HG02885 (cell line): ENCODE measurements at regions not wholly inside any gene's neighbourhood (a gene's known extent, or its start where the extent isn't known, plus 50 kb on each side); places are given as distances from the start of the nearest gene placed in this dataset.

Source experiments
- ATAC-seq: cut with Tn5 transposase; IDR thresholded peaks from one replicate; pipeline ENCODE4 v1.9.1; 2021; ENCODE audit warnings: mild to moderate bottlenecking; ENCODE audit not compliant: unreplicated experiment, poor library complexity

DNA sequence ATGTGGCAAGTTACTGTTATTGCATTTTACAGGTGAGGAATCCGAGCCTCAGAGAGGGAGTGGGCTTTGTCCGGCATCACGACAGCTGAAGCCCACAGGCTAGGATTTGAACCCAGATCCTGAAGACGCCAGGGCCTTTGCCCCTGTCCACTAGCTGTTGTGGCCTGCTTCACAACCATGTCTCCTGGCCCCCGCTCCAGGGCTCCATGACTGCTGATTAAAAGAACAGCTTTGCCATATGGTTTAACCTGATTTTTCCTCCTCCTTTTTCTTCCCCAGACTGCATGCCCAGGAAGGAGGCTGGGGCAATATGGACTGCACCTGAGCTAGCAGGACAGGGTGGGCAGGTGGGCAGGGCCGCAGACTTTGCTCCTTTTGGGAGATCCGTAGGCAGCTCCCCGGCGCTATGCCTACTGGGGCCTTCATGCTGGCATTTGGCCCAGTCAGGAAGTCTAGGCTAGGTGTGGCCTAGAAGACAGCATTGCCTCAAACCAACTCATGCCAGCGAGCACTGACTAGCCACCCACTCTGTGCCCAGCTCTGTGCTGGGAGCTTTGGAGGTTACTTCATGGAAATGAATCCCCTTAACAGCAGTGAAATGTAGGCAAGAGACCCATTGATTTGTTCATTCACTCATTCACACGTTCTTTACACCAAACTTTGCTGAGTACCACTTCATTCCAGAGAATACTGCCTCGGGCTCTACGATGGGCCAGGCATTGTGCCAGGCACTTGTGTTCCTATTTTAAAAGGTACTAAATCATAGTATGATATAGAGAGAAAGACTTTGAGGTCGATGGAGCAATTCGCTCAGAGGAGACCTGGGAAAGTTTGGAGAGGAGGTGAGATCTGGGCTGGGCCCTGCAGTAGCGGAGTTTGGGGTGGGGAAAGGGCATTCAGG, 94.3 kb upstream of the CPEB4 start:
- ATAC-seq: no peak

DNA sequence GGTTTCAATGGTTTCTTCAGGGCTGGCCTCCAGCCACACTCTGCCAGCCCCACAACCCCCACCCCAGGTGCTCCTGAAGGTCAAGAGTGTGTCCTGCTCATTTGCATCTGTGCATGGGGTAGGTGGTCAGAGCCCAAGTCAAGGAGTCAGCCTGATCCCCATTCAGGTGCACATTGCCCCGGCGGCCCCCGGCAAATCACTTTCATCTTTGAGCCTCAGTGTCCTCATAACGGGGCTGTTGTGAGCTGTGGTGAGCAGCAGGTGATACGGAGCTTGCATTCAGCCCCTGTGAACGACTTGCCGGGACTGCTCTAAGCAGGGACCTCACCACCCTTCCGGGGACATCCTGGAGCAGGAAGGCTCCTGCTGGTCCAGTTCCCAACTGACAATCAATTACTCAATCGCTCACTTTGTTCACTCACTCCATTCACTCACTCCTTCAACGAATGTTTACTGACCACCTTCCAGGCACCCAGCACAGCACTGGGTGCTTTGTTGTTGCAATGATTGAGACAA, 93.2 kb upstream of the CPEB4 start:
- no peak for ATAC-seq

DNA sequence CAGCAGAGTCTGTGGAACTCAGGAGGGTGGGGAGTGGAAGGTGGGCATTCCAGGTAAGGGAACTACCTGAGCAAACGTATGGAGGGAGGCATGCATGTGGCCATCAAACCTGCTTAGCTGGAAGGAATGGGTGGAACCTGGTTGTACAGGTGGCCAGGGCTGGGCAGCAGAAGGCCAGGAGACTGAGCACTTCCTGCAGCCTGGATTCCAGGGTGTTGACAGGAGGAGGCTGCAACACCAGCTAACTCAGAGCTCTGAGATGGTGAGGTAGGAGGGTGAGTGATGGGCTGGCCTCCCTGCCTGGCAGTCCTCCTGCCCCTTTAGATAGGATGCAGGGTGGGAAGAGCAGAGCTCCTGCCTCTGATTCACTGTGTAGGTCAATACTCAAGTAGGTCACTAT, 92.5 kb upstream of the CPEB4 start:
- no peak for ATAC-seq

DNA sequence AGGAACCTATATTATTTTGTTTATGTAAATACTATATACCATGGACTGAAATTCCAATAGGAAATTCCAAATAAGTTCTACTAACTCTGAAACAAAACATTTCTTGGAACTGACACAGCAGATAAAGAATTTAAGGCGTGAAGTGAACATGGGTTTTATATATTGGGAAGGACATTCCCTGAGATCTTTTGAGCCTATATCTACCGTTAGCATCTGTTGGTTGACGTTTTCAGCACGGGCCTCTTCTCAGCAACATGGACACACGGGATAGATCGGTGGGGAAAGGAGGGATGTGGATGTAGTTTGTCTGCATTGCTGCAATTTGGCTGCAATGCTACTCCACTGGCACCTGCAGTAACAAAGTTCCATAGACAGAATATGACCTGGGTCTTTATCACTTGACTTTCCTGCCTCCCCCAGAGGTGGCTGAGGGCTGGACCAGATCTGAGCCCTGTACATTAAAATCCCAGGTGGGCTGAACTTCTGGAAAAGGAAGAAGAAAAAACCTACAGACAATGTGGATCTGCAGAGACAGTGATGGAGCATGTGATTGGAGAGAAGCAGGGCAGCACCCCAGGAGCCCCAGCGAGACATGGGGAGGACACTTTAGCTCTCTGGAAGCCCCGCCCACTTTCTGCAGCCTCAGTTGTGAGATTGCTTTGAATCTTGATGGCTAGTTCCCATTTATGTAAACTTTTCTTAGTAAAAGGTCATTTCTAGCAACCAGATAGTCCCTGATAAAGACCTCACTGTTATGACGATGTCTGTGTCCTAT, 91.2 kb upstream of the CPEB4 start:
- no peak for ATAC-seq

DNA sequence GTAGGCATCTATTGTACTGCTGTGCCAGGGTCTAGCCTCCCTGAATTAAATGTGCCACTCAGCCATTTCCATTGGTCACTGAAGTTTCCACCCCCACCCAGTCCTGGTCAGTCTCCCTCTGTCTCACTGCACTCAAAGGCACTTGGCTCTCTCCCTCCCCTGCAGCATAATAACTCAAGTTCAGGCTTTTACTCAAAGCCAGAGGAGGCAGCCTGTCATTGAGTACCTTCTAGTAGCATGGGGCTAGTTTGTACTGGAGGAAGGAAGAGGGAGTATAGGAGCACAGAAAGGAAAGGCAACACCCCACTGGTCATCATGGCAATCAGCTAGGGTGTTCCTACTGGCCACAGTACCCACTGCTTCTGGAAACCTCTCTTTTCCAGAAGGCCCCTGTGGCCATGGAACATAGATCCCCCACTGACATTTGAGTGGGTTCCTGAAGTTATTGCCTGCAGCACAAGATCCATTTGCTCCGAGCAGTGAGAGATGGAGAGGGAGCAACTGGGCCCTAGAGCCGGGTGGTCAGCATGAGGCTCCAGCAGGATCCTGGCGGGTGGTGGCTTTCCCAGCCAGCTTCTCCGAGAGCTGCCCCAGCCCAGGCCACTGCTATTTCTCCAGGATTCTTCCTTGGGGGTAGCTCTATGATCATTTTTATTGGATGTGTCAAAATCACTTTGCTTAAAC, 89.9 kb upstream of the CPEB4 start:
- no peak for ATAC-seq

DNA sequence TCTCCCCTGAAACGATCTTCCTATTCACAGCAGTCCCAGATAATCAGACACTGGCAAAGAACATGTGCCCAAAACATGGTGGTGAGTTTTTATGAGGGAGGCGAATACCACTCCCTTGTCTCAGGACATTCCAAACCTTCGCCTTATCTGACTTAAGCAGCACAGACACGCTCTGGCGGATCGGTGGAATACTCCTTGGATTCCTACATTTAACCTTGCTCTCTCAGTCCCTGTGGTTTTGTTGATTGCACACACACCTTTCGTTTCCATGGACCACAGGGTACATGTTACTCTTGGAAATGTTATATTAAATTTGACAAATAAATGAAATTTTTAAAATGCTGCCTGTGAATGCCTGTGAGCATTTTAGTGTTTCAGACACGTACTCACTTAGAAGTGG, 87.8 kb upstream of the CPEB4 start:
- ATAC-seq: no peak

DNA sequence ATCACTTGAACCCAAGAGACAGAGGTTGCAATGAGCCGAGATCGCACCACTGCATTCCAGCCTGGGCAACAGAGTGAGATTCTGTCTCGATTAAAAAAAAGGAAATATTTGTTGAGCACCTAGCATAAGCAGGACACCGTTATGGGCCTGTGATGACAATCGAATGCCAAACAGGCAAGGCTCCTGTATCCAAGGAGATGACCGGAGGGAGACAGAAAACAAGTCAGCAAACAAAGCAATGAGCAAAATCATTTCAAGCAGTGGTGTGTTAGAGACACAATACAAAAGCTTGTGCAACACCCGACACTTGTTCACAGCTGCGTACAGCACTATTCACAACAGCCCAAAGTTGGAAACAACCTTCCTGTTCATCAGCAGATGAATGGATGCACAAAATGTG, 87.1 kb upstream of the CPEB4 start:
- no peak for ATAC-seq

DNA sequence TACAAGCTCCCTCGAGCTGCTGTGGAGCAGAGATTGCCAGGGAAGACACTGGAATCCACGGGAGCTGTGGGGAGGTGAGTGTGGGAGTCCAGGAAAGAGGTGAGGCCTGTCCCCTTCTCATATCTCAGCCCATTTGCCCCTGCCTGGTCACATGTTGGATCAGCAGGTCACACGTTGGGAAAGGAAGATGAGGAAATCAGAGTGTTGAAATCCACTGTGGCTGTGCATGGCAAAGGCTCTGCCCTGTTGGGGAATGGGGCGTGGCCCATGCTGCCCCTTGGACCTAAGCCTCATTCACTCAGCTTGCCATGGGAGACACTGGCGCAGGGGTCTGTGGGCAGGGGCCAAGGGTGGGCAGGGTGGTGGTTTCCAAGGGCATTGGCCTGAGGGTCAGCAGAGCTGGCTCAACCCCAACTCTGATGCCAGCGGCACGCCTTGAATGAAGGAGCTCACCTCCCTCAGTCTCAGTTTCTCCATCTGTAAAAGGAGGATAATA, 85.4 kb upstream of the CPEB4 start:
- no peak for ATAC-seq

DNA sequence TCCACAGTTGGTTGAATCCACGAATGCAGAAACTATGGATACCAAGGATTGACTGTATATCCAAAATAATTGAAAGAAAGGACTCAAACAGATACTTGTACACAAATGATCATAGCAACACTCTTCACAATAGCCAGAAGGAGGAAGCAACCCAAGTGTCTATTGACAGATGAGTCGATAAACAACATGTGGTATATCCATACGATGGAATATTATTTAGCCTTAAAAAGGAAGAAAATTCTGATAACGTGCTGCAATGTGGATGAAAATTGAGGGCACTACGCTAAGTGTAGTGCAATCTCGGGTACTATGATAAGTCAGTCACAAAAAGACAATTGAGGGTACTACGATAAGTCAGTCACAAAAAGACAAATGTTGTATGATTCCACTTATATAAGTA, 83.6 kb upstream of the CPEB4 start:
- ATAC-seq: no peak

DNA sequence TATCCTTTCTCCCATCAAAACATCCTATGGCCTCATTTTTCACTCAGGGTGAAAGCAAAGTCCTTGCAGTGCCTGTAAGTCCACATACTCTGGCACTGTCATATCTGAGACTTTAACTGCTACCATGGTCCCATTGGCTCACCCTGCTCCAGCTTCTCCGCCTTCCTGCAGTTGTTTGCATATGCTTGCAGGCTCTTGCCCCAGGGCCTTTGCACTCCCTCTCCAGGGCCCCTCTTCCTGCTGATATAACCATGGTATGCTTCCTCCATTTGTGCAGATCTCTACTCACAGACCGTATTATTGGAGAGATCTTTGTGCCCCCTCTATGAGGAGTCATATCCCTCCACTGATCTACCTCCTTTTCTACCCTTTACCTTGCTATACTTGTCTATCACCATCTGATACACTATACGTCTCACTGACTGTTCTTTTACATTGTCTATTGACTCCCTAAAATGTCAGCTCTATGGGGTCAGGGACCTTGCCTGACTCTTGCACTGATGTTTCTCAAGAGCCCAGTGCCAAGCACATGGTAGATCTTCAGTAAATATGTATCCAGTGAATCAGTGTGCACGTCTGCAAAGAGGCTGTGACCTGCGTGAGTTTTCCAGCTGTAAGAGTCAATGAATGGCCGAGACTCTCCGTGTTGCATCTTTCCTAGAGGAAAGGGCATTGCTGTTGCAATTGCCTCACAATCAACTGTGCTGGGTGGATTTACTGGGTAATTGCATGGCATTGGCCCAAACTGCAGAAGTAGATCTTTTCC, 81.7 kb upstream of the CPEB4 start:
- no peak for ATAC-seq

DNA sequence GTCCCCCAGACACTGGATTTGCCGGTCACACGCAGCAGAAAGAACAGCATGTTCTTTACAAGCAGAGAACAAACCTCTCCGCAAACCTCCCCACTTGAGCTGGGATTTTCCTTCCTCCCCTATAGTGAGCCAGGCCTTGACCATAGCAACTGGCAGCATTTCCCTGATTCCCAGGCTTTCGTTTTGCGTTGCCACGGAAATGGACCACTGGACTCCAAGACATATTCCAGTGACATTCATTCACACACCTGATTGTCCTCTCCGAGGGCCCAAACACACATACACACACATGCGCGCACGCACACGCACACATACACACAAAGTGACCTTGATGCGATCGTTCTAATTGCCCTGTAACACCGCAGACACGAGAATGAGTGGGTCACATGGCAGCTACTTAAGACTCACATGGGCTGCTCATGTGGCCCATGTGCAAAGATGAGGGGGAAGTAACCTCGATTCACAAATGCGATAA, 80.9 kb upstream of the CPEB4 start:
- no peak for ATAC-seq

DNA sequence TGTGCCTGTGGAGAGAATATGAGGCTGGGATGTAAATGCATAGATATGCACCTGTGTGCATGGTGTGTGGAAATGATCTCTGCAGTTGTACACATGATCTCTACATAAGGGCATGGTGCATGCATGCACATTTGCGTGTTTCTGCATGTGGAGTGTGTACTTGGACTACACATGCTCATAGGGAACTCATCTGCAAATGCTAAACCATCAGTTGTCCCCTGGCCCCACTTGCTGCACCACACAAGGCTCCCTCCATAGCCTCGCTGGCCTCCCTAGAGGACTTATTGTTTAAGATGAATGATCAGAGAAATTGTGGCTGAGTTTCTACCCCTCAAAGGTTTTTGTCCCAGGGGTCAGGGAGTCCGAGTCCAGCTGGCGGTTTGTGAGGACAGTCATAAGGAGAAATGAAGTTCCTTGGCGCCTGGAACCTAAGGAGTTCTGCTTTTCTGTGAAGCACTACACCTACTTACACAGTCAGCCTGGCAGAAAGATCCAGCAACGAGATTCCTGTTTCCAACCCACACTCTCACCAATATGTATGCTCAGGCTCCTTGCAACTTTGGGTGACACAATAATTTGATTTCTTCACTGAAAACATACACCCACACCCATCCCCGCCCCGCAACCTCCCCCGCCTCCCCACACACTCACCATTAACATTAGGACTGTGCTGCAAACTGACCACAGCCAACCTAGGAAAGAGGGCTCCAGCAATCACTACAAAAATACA, 79.9 kb upstream of the CPEB4 start:
- no peak for ATAC-seq

DNA sequence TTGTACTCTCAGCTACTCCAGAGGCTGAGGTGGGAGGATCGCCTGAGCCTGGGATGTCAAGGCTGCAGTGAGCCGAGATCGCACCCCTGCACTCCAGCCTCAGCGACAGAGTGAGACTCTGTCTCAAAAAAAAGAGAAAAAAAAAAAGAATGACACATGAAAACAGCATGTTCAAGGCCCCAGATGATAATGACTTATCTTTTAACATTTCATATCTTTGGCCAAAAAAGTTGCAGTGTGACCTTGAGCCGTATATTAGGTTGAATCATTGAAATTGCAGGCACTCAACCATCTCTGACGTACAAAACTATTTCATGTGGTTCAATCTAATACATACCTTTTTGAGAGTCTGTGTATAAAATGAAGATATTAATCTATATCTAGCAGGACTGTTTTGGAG, 79.1 kb upstream of the CPEB4 start:
- ATAC-seq: no peak

DNA sequence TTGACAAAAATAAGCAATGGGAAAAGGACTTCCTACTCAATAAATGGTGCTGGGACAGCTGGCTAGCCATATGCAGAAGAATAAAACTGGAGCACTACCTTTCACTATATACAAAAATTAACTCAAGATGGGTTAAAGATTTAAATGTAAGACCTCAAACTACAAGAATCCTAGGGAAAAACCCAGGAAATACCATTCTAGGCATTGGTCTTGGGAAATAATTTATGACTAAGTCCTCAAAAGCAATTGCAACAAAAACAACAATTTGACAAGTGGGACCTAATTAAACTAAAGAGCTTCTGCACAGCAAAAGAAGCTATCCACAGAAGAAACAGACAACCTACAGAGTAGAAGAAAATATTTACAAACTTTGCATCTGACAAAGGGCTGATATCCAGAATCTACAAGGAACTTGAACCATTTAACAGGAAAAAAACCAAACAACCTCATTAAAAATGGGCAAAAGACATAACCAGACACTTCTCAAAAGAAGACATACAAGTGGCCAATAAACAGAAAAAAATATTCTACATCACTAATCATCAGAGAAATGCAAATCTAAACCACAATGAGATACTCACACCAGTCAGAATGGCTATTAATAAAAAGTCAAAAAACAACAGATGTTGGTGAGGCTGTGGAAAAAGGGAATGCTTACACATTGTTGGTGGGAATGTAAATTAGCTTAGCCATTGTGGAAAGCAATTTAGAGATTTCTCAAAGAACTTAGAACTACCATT, 75.2 kb upstream of the CPEB4 start:
- ATAC-seq: no peak

DNA sequence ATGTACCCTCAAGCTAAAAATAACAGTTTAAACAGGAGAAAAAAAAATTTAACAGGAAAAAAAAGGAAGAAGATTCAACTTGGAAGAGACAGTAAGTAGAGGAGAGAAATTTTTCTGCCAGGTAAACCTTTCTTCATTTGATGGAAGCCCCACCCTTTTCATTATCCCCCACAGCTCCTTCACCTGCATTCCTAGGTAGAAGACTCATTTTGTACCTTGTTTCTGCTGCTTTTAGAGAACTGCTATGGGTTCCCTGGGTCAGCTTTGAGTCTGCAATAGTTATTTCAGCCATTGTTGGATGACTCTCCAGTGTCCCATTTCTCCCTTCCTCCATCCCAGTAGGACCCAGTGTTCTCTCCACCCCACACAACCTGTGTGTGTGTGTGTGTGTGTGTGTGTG, 74.1 kb upstream of the CPEB4 start:
- ATAC-seq: no peak

DNA sequence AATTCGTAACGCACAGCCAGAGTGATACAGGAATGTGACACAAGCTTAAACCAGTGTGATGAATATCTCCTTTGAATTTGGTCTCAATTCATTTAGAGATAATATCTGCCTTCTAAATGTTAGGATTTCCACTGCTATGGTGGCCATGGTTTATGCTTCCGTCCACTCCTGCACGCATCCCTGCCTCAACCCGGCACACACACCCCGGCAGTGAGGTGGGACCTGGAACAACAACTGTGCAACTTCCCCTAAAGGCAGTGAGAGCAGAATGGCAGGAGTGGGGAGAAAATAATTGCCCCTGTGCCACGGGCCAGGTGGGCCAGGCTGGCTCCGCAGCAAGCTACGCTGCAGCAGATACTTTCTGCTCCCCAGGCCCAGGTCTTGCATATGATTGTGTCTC, 72.6 kb upstream of the CPEB4 start:
- ATAC-seq: no peak

DNA sequence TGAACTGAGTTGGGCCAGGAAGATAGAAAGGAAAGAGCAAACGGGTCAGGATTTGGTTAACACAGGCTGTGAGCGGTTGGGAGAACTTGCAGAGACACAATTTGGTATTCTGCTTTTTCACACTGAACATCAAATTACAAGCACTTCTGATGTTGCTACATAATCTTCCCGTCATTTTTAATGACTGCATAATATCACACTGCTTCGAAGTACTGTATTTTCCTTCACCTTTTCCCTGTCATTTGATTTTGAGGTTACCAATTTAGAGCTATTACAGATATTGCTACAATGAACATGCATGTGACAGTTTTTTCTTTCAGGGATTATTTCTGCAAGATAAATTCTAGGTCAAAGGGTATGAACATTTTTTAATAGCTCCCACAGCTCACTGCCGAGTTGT, 71.4 kb upstream of the CPEB4 start:
- no peak for ATAC-seq

DNA sequence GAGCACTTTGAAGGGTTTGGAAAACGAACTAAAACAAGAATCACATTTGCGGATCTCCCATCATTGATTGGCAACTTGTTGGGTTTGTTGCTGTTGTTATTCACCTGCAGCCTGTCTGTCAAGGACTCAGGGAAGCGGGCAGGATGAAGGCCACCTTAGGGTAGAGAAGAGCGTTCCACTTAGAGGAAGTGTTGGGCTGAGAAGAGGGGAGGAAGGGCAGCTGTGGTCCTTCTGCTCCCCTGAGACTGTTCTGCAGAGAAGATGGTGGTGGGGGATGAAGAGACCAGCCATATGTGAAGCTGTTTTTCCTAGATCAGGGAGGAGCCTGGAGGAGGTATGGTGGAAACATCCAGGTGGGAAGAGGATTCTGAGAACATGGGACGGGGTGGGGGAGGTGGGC, 70.6 kb upstream of the CPEB4 start:
- ATAC-seq: no peak

DNA sequence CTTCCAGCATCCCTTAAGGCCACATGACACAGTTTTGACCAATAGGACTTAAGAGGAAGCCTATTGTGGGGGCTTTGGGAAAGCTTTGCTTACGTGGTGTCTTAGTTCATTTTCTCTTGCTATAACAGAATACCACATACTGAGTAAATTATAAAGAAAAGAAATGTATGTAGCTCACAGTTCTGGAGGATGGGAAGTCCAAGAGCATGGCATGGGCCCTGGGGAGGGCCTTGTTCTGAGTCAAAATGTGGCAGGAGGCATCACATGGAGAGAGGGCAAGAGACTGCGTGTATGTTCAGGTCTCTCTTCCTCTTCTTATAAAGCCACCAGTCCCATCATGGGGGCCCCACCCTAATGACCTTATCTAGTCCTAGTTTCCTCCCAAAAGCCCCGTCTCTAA, 68.6 kb upstream of the CPEB4 start:
- ATAC-seq: no peak
